Caco-2 (cell line): ENCODE measurements at regions not wholly inside any gene's neighbourhood (a gene's known extent, or its start where the extent isn't known, plus 50 kb on each side); places are given as distances from the start of the nearest gene placed in this dataset.

Source experiments
- BruUV-seq: library from RNA; stranded (reverse); fragments of 400-500 nt; replicated peaks from 2 replicates; lab custom pipeline; 2021; lab: Mats Ljungman, UMichigan
- CTCF ChIA-PET: fragments of 300-600 bp; sonication (Branson Sonifier 250); formaldehyde crosslinking; loops from one replicate; lab custom pipeline; 2022; ENCODE audit warnings: antibody characterized with exemption; lab: Charles Lee
- POLR2A ChIA-PET: fragments of 300-600 bp; sonication (Branson Sonifier 250); formaldehyde crosslinking; loops from one replicate; lab custom pipeline; 2022; ENCODE audit warnings: antibody characterized with exemption; lab: Charles Lee
- DNase-seq, 2 experiments: peaks; one replicate each; pipeline versions ENCODE4 v3.0.0 to v3.0.0-alpha.2; 2020 to 2022
- H3K27me3 ChIP-seq: replicated peaks from 2 replicates; pipeline ENCODE4 v1.6.0; 2011; ENCODE audit warnings: low read length; ENCODE audit not compliant: control insufficient read depth, insufficient read depth
- H3K36me3 ChIP-seq: 2 replicates; pipeline ENCODE4 v1.5.1; 2011; ENCODE audit warnings: low read length; ENCODE audit not compliant: control insufficient read depth, insufficient read depth
- H3K4me1 ChIP-seq: fragments of 250-450 bp; sonication (Bioruptor Pico); 2 replicates; pipeline ENCODE4 v1.5.1; 2020; ENCODE audit warnings: mild to moderate bottlenecking
- H3K4me3 ChIP-seq: 2 replicates; pipeline ENCODE4 v1.5.1; 2011; ENCODE audit warnings: low read depth, mild to moderate bottlenecking, control low read depth, low read length
- H3K9me3 ChIP-seq: fragments of 250-450 bp; sonication (Bioruptor Pico); 2 replicates; pipeline ENCODE4 v1.5.1; 2020; ENCODE audit warnings: mild to moderate bottlenecking, moderate library complexity
- H3K27ac Mint-ChIP-seq: one replicate; pipeline ENCODE4 v1.8.0; 2022; ENCODE audit warnings: mixed read lengths; ENCODE audit not compliant: unreplicated experiment
- H3K27me3 Mint-ChIP-seq: one replicate; pipeline ENCODE4 v1.8.0; 2022; ENCODE audit warnings: mixed read lengths; ENCODE audit not compliant: insufficient read depth, unreplicated experiment
- H3K36me3 Mint-ChIP-seq: one replicate; pipeline ENCODE4 v1.8.0; 2022; ENCODE audit warnings: mild to moderate bottlenecking, mixed read lengths; ENCODE audit not compliant: insufficient read depth, unreplicated experiment
- H3K4me1 Mint-ChIP-seq: one replicate; pipeline ENCODE4 v1.8.0; 2022; ENCODE audit warnings: low read depth, mixed read lengths; ENCODE audit not compliant: unreplicated experiment
- H3K4me3 Mint-ChIP-seq: one replicate; pipeline ENCODE4 v1.8.0; 2022; ENCODE audit warnings: mild to moderate bottlenecking, moderate library complexity, mixed read lengths; ENCODE audit not compliant: unreplicated experiment
- H3K9me3 Mint-ChIP-seq: one replicate; pipeline ENCODE4 v1.8.0; 2022; ENCODE audit warnings: mixed read lengths; ENCODE audit not compliant: unreplicated experiment
- CTCF ChIP-seq, 2 experiments: fragments of 200-600 bp in 1 of 2; IDR thresholded peaks; 1 replicate in 1 of 2; 2 replicates in 1 of 2; pipeline versions ENCODE4 v1.5.1 to v1.8.0; 2011 to 2022; ENCODE audit warnings: antibody characterized with exemption in 1 of 2, control low read depth in 1 of 2, inconsistent platforms in 1 of 2, low read depth in 1 of 2, low read length in 1 of 2, mild to moderate bottlenecking in 1 of 2, moderate library complexity in 1 of 2; ENCODE audit not compliant: insufficient read depth in 1 of 2, severe bottlenecking in 1 of 2, unreplicated experiment in 1 of 2
- intact Hi-C: fragments of 100-400 bp; cut with micrococcal nuclease; formaldehyde crosslinking; loops from one replicate; pipeline ENCODE4 v1.10.0; 2022; ENCODE audit not compliant: unreplicated experiment

- H3K4me3 ChIP-seq = no peak overlapping the region
- ChIA-PET POLR2A (no interaction called here), CTCF (no interaction called here)
- Mint-ChIP-seq H3K27me3 (peaks cover 7% of the 10 kb centered on the region), H3K4me1 (no peaks in the 10 kb centered on the region), H3K9me3 (no peaks in the 10 kb centered on the region), H3K4me3 (no peak overlapping the region), H3K36me3 (no peaks in the 10 kb centered on the region), H3K27ac (no peak overlapping the region)
- no peaks in the 10 kb centered on the region; the same call in 1 of the 2 replicates for H3K27me3 ChIP-seq
- no peak for TF ChIP-seq CTCF (IDR thresholded peaks at IDR 0.05; ENCODE audit: insufficient read depth in 1 of 2, low read depth in 1 of 2, low read length in 1 of 2, severe bottlenecking in 1 of 2, unreplicated experiment in 1 of 2)
- H3K4me1 ChIP-seq = no peaks in the 10 kb centered on the region
- DNase-seq = no peak
- H3K9me3 ChIP-seq = no peaks in the 10 kb centered on the region
- intact Hi-C loops = no loop called here
- no peaks in the 10 kb centered on the region for H3K36me3 ChIP-seq
- BruUV-seq = no TSS peak
Measured at GRCh38 chr5:66413931-66414330, 182.3 kb upstream of the MAST4 start.

DNA sequence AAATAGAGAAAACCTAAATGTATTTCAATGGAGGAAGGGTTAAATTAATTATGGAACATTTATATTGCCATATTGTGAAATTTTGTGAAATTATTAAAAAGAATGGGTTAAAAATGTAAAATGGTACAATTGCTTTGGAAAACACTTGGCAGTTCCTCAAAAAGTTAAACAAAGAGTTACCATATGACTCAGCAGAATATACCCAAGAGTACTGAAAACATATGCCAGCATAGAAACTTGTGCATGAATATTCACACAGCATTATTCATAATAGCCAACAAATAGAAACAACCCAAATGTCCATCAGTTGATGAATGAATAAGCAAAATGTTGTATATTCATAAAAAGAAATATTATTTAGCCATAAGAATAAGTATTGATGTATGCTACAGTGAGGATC is 181.0 kb upstream of the MAST4 start:
- no peaks in the 10 kb centered on the region for H3K4me1 Mint-ChIP-seq
- H3K27ac Mint-ChIP-seq = no peak overlapping the region
- no peak for TF ChIP-seq CTCF (IDR thresholded peaks at IDR 0.05; ENCODE audit: insufficient read depth in 1 of 2, low read depth in 1 of 2, low read length in 1 of 2, severe bottlenecking in 1 of 2, unreplicated experiment in 1 of 2)
- H3K27me3 ChIP-seq = no peaks in the 10 kb centered on the region; the same call in 1 of the 2 replicates
- H3K27me3 Mint-ChIP-seq = peaks cover 7% of the 10 kb centered on the region
- no TSS peak for BruUV-seq
- no peaks in the 10 kb centered on the region for H3K9me3 ChIP-seq
- no peaks in the 10 kb centered on the region for H3K4me1 ChIP-seq
- H3K4me3 Mint-ChIP-seq = no peak overlapping the region
- no peaks in the 10 kb centered on the region for H3K36me3 Mint-ChIP-seq
- CTCF ChIA-PET = no interaction called here
- no peaks in the 10 kb centered on the region for H3K9me3 Mint-ChIP-seq
- intact Hi-C loops = no loop called here
- H3K36me3 ChIP-seq = no peaks in the 10 kb centered on the region
- DNase-seq = no peak
- H3K4me3 ChIP-seq = no peak overlapping the region
- POLR2A ChIA-PET = no interaction called here

- H3K4me1 Mint-ChIP-seq = no peaks in the 10 kb centered on the region
- Histone ChIP-seq H3K27me3 (no peaks in the 10 kb centered on the region; the same call in 1 of the 2 replicates), H3K4me1 (no peaks in the 10 kb centered on the region), H3K36me3 (no peaks in the 10 kb centered on the region), H3K9me3 (no peaks in the 10 kb centered on the region), H3K4me3 (no peak overlapping the region)
- H3K4me3 Mint-ChIP-seq = no peak overlapping the region
- H3K27ac Mint-ChIP-seq = no peak overlapping the region
- POLR2A ChIA-PET = no interaction called here
- DNase-seq = no peak
- no peaks in the 10 kb centered on the region for H3K36me3 Mint-ChIP-seq
- TF ChIP-seq CTCF (IDR thresholded peaks at IDR 0.05; ENCODE audit: insufficient read depth in 1 of 2, low read depth in 1 of 2, low read length in 1 of 2, severe bottlenecking in 1 of 2, unreplicated experiment in 1 of 2) = no peak
- peaks cover 8% of the 10 kb centered on the region for H3K9me3 Mint-ChIP-seq
- CTCF ChIA-PET = no interaction called here
- peaks cover 4% of the 10 kb centered on the region for H3K27me3 Mint-ChIP-seq
- BruUV-seq = no TSS peak
- intact Hi-C loops = no loop called here
Measured at GRCh38 chr5:66416698-66417097, 179.5 kb upstream of the MAST4 start.
